ENCODE measurements at regions not wholly inside any gene's neighbourhood (a gene's known extent, or its start where the extent isn't known, plus 50 kb on each side); places are given as distances from the start of the nearest gene placed in this dataset.

DNA sequence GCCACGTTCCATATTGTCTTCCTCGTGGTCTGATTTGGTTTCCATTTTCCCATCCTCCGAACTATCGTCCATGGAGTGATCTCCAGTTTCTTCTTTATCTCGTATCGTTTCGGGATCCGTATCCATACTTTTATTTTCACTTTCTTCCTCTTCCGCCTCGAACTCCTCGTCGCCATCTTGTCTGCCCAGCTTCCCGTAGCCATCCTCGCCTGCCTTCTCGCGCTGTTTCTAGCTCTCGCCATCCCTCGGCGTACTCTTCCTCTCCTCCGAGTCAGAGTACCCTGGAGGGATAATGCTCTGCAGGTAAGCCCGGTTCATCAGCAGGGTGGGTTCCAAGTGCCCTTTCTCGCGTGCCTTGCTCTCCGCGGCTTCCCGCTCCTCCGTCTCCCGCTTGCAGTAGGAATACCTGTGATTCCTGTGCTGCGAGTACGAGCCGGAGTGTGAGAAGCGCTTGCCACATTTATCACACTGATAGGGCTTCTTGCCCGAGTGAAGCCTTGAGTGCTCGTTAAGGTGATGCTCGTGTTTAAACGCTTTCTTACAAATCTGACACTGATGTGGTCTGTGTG, 134.5 kb upstream of the TAPT1 start:
- Histone ChIP-seq H3K27ac (ENCODE audit: extremely low read depth, low read depth, low read length) (no peak overlapping the region), H3K36me3 (ENCODE audit: control insufficient read depth, insufficient read depth, low read length) (no peaks in the 10 kb centered on the region), H3K79me2 (ENCODE audit: control insufficient read depth, insufficient read depth, low read length) (no peaks in the 10 kb centered on the region), H3K4me2 (ENCODE audit: insufficient read depth, low read length) (peak overlapping the region; percentile 70), H4K20me1 (replicated peaks; ENCODE audit: control insufficient read depth, insufficient read depth, low read length) (no peaks in the 10 kb centered on the region), H3K4me1 (replicated peaks in 1 of 2; ENCODE audit: control insufficient read depth in 2 of 2, insufficient read depth in 2 of 2, low read length in 2 of 2) (no peaks in the 10 kb centered on the region), H2AFZ (ENCODE audit: low read depth, low read length) (peak overlapping the region; percentile 90), H3K9me3 (replicated peaks; ENCODE audit: control insufficient read depth, insufficient read depth, low read depth, low read length) (no peaks in the 10 kb centered on the region), H3K4me3 (peak overlapping the region; percentile 9; the same call in 1 of the 2 replicates), H3K9me1 (ENCODE audit: control insufficient read depth, insufficient read depth, low read length) (no peaks in the 10 kb centered on the region), H3K27me3 (ENCODE audit: control insufficient read depth in 2 of 2, insufficient read depth in 2 of 2, low read length in 2 of 2) (no peaks in the 10 kb centered on the region), H3K9ac (ENCODE audit: insufficient read depth in 1 of 2, low read depth in 2 of 2, low read length in 2 of 2) (no peak overlapping the region)
- POLR2A ChIA-PET = no interaction called here
- intact Hi-C loops (cut with micrococcal nuclease) = no loop called here
- ATAC-seq (peak; percentile 71), FAIRE-seq (peak; percentile 74), DNase-seq (ENCODE audit: extremely low read depth in 1 of 4, low spot score in 3 of 4) (peak in 2 of 4 experiments; percentile 4 to 6)
- in situ Hi-C loops (cut with MboI) = no loop called here
- no TSS peak for BruUV-seq (replicated peaks)
- WGBS (ENCODE audit: insufficient coverage, low coverage, missing lambda C conversion rate) = 19% methylated on average over 35 of the region's 36 CpGs
- CTCF ChIA-PET (ENCODE audit: low intra/inter-chr PET ratio) = no interaction called here
- TF ChIP-seq, protein P1, sequence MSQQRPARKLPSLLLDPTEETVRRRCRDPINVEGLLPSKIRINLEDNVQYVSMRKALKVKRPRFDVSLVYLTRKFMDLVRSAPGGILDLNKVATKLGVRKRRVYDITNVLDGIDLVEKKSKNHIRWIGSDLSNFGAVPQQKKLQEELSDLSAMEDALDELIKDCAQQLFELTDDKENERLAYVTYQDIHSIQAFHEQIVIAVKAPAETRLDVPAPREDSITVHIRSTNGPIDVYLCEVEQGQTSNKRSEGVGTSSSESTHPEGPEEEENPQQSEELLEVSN (IDR thresholded peaks at IDR 0.05; ENCODE audit: borderline replicate concordance in 1 of 2, extremely low read depth in 1 of 2, insufficient read depth in 1 of 2, insufficient read length in 1 of 2, low read depth in 1 of 2, low read length in 1 of 2, poor library complexity in 1 of 2, severe bottlenecking in 1 of 2) = peak in 1 of 2 experiments; percentile 33
- no peak for TF ChIP-seq JUNB (CRISPR knock-in tag; conservative IDR thresholded peaks at IDR 0.05)
- TF ChIP-seq GABPA (tag; conservative IDR thresholded peaks at IDR 0.05; ENCODE audit: low read depth) = 0 out of 2 replicates have a peak, but pooled peaks have one; percentile 17
- peak; percentile 37; the same call in 1 of the 2 replicates for TF ChIP-seq L3MBTL2 (IDR thresholded peaks at IDR 0.05)
- TF ChIP-seq, protein P2, sequence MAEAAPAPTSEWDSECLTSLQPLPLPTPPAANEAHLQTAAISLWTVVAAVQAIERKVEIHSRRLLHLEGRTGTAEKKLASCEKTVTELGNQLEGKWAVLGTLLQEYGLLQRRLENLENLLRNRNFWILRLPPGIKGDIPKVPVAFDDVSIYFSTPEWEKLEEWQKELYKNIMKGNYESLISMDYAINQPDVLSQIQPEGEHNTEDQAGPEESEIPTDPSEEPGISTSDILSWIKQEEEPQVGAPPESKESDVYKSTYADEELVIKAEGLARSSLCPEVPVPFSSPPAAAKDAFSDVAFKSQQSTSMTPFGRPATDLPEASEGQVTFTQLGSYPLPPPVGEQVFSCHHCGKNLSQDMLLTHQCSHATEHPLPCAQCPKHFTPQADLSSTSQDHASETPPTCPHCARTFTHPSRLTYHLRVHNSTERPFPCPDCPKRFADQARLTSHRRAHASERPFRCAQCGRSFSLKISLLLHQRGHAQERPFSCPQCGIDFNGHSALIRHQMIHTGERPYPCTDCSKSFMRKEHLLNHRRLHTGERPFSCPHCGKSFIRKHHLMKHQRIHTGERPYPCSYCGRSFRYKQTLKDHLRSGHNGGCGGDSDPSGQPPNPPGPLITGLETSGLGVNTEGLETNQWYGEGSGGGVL (CRISPR knock-in tag; IDR thresholded peaks at IDR 0.05) = no peak
- no peak for TF ChIP-seq NFE2 (IDR thresholded peaks at IDR 0.05; ENCODE audit: low read depth)
- TF ChIP-seq ATF1 (CRISPR knock-in tag; IDR thresholded peaks at IDR 0.05) = no peak
- TF ChIP-seq ATF1 (tag; IDR thresholded peaks at IDR 0.05) = no peak
- 0 out of 2 replicates have a peak, but pooled peaks have one; percentile 24 for TF ChIP-seq EHMT2 (IDR thresholded peaks at IDR 0.05)
